Ishikawa (cell line): ENCODE measurements at regions not wholly inside any gene's neighbourhood (a gene's known extent, or its start where the extent isn't known, plus 50 kb on each side); places are given as distances from the start of the nearest gene placed in this dataset.

Experiments
- CEBPB ChIP-seq: IDR thresholded peaks from 2 replicates; pipeline ENCODE4 v1.6.1; 2012
- CREB1 ChIP-seq: IDR thresholded peaks from 2 replicates; pipeline ENCODE4 v1.6.1; 2012; ENCODE audit warnings: low read depth
- EGR1 ChIP-seq: IDR thresholded peaks from 2 replicates; pipeline ENCODE4 v1.6.1; 2012
- EP300 ChIP-seq: IDR thresholded peaks from 2 replicates; pipeline ENCODE4 v1.6.1; 2012; ENCODE audit warnings: borderline replicate concordance
- FOXM1 ChIP-seq: IDR thresholded peaks from 2 replicates; pipeline ENCODE4 v1.6.1; 2012; ENCODE audit warnings: low read depth, borderline replicate concordance
- MAX ChIP-seq: IDR thresholded peaks from 2 replicates; pipeline ENCODE4 v1.6.1; 2012
- NFIC ChIP-seq: IDR thresholded peaks from 2 replicates; pipeline ENCODE4 v1.6.1; 2012
- RAD21 ChIP-seq: IDR thresholded peaks from 2 replicates; pipeline ENCODE4 v1.6.1; 2012; ENCODE audit warnings: low read depth
- REST ChIP-seq: IDR thresholded peaks from 2 replicates; pipeline ENCODE4 v1.6.1; 2012; ENCODE audit warnings: low read depth, mild to moderate bottlenecking
- TAF1 ChIP-seq: IDR thresholded peaks from 2 replicates; pipeline ENCODE4 v1.6.1; 2012; ENCODE audit warnings: low read depth, mild to moderate bottlenecking
- TCF12 ChIP-seq: IDR thresholded peaks from 2 replicates; pipeline ENCODE4 v1.6.1; 2012; ENCODE audit warnings: low read depth
- TEAD4 ChIP-seq: IDR thresholded peaks from 2 replicates; pipeline ENCODE4 v1.6.1; 2012
- YY1 ChIP-seq: IDR thresholded peaks from 2 replicates; pipeline ENCODE4 v1.6.1; 2012; ENCODE audit warnings: low read depth
- ZBTB7A ChIP-seq: IDR thresholded peaks from 2 replicates; pipeline ENCODE4 v1.6.1; 2012; ENCODE audit warnings: low read depth
- TF ChIP-seq, protein P1 (sequence below): IDR thresholded peaks from 2 replicates; pipeline ENCODE4 v1.6.1; 2012

DNA sequence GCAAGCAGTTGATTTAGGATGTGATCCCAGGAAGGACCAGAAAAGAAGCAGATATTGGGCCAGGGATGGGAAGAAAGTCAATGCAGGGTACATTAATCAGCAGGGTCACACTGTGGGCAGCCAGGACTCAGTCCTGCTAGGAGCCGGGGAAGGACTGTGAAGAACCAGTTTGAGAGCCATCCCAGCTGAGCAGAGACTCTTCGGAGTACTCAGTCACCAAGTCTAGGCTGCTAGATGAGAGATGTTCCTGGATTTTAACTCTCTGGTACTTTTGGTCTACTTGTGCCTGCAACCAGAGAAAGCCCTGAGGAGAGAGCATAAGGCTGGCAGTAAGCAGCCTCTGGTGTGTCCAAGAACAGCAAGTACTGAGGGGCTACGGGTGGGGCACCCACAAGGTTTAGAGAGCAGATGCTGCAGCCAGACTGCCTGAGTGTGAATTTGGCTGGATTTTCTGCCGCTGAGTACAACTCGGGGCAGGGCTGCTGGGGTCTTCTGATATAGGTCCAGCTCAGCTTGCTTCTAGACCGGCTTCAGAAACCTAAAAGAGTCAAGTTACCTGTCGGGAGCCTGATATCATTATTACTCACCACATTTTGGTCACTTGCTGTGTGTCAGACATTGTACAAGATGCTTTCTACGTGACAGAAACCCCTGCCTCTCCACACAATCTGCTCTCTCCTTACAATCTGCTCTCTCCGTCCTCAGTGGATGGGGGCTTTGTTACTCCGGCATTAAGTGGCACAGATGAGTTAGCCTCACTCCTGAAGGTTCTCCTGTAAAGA lies 250.2 kb upstream of the GAS1 start:
- TF ChIP-seq TAF1 (no peak), ZBTB7A (no peak), EGR1 (no peak), MAX (no peak), YY1 (no peak), CEBPB (no peak), EP300 (no peak), RAD21 (no peak)

GRCh38 chr9:87198716-87199115 lies 251.4 kb upstream of the GAS1 start:
- TF ChIP-seq TAF1 (no peak), YY1 (no peak), RAD21 (no peak), CREB1 (no peak), TCF12 (no peak)
- TF ChIP-seq, protein P1, sequence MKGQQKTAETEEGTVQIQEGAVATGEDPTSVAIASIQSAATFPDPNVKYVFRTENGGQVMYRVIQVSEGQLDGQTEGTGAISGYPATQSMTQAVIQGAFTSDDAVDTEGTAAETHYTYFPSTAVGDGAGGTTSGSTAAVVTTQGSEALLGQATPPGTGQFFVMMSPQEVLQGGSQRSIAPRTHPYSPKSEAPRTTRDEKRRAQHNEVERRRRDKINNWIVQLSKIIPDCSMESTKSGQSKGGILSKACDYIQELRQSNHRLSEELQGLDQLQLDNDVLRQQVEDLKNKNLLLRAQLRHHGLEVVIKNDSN: no peak

GRCh38 chr9:87199278-87199677 lies 252.0 kb upstream of the GAS1 start:
- TF ChIP-seq CREB1: no peak
- no peak for TF ChIP-seq YY1
- no peak for TF ChIP-seq NFIC
- no peak for TF ChIP-seq RAD21
- TF ChIP-seq EP300: no peak
- TF ChIP-seq CEBPB: no peak
- TF ChIP-seq EGR1: no peak
- no peak for TF ChIP-seq TAF1
- no peak for TF ChIP-seq ZBTB7A
- TF ChIP-seq REST: no peak
- TF ChIP-seq MAX: no peak
- TF ChIP-seq, protein P1: no peak
- TF ChIP-seq TCF12: no peak

- TF ChIP-seq REST (no peak), EP300 (no peak), TCF12 (no peak), RAD21 (no peak), TAF1 (no peak), CEBPB (no peak)
These were observed 252.5 kb upstream of the GAS1 start for GRCh38 chr9:87199782-87200181.

GRCh38 chr9:87201351-87201751 lies 254.0 kb upstream of the GAS1 start:
- TF ChIP-seq EGR1: no peak
- TF ChIP-seq CREB1: no peak
- no peak for TF ChIP-seq TCF12
- TF ChIP-seq NFIC: no peak
- TF ChIP-seq FOXM1: no peak

DNA sequence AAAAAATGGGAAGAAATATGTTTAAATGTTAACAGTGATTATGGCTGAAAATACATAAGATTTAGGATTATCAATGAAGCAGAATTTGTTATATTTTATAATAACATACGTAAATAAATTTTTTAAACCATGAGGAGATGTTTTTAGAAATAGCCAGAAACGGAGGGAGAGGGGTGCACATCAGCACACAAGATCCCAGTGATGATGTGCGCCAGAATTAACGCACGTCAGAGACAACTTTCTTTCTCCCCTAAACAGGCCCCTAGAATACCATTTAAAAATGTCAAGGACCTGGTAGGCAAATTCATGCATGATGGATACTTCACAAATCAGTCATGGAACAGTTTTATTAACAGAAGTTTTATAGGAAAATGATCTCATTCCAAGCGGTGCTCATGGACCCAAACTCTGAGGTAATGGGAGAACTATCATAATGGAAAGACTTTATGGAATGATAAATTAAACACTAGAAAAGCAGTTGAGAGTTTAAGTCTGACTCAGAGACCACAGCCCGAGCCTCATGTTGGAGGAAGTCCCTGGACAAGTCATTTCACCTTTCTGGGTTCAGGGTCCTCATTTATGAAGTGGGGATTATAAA lies 258.9 kb upstream of the GAS1 start:
- no peak for TF ChIP-seq CEBPB
- TF ChIP-seq TCF12: no peak

DNA sequence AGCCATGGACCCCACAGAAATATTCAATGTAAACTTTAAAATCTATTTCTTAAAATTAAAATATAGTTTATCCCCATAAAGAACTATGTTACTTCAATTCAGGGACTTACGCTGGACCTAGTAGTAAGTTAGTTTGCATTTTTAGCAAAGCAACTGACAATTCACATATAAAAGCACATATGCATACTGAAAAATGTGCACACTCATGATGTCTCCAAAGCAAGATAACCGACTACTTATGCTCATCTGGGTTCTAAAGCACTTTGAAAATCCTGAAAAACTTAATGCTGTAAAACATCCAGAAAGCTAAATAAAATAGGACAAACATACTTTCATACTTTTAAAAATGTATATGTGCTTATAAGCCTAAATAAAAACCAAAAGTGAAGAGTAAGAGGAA lies 264.4 kb upstream of the GAS1 start:
- TF ChIP-seq EGR1 (no peak), TAF1 (no peak), TCF12 (no peak), ZBTB7A (no peak), MAX (no peak), FOXM1 (no peak), NFIC (no peak), RAD21 (no peak), CREB1 (no peak), TEAD4 (no peak), EP300 (no peak)
